NOMO-1 treated with DMSO at 0.1 percent for 48 hours (cell line): ENCODE measurements at regions not wholly inside any gene's neighbourhood (a gene's known extent, or its start where the extent isn't known, plus 50 kb on each side); places are given as distances from the start of the nearest gene placed in this dataset.

Source experiments
- DNase-seq: peaks from one replicate; lab custom pipeline; 2025; ENCODE audit not compliant: unreplicated experiment; lab: John Stamatoyannopoulos, UW

- no peak for DNase-seq
These were observed 486.3 kb downstream of the NPHP4 start for GRCh38 chr1:5505944-5506343.

- DNase-seq, result no peak
These were observed 487.9 kb downstream of the NPHP4 start for GRCh38 chr1:5504364-5504740.

GRCh38 chr1:5503556-5504363 lies 488.5 kb downstream of the NPHP4 start:
- no peak for DNase-seq

- no peak for DNase-seq
These were observed 489.7 kb downstream of the NPHP4 start for GRCh38 chr1:5502311-5503194.

DNA sequence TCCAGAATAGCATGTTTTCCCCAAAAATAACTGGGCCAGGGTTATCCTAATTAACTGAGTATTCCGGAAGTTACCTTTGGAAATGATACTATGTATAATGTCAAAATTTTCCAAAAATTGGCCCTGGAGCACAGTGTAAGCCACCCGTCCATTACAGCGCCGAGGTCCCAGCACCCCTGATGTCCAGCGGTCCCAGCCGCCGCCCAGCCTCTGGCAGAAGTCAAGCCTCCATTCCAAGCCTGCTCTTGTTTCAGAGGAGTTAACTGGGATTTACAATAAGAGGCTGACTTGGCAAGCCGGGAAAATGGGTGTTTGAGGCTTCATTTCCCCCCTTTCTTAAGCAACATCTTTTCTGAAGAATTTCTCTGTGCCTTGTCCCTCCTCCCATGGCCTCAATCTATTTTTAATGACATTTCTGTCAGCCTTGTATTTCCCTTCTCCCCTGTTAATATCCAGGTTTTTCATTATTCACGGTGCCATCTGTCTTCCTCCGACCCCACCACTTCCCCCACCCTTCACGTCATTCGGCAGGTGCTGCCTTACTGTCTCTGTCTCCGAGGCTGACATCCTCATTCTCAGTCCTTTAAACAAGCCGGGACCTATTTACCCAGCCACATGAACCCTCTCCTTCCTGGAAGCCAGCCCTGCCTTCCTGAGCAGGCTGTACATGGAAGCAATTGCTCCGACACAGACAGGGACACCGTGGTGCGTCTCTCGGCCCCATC lies 490.9 kb downstream of the NPHP4 start:
- DNase-seq, result no peak

DNA sequence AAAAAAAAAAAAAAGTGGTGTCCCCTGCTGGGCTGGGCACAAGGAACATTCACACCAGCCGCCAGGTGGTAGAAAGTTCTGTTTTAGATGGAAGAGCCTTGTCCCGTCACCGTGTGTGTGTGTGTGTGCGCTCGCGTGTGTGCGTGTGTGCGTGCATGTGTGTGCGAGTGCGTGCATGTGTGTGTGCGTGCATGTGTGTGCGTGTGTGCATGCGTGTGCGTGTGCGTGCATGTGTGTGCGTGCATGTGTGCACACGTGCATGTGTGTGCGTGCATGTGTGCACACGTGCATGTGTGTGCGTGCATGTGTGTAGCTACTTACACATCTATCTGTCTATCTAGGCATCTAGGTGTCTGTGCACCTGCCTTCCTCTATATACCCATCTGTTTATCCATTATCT lies 491.7 kb downstream of the NPHP4 start:
- DNase-seq, result no peak

GRCh38 chr1:5497503-5497902 lies 494.7 kb downstream of the NPHP4 start:
- DNase-seq, result no peak

GRCh38 chr1:5495596-5496410 lies 496.4 kb downstream of the NPHP4 start:
- DNase-seq, result no peak

DNA sequence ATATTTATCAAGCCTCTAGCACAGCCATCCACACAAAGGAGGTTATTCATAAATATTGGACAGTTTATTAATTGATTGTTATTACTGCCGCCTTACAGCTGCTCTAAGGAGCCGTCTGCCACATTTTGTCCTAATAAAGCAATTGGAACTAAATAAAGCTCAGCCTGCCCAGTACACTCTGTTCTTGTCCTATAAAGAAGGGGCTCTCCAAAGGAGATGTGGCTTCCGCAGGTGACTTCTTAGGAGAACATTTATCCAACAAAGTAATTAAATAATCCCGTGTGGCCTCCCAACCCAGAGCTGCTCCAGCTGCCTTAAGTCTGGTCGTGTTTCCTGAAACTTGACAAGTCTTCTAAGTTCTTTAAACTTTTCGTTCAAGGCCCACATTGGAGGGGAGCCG lies 497.7 kb downstream of the NPHP4 start:
- no peak for DNase-seq

DNA sequence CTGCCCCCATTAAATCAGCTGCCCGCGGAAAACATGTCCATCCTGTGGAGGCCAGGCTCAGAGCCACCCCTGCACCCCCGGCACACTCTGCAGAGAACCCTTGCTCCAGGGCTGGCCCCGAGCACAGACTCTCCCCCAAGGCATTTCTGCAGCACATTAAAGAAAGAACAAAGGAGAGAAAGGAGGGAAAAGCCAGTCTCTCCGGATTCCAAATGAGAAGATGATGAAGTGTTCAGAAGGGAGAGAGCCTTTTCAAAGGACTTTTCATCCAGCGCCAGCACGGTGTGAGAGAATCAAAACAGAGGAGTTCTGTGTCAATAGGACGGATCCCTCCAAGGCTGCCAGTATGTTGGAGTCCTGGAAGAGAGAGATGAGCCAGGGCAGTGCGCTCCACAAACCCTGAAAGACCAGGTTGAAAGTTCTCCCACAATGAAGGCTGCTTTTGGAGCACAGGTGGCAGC lies 498.3 kb downstream of the NPHP4 start:
- no peak for DNase-seq

DNA sequence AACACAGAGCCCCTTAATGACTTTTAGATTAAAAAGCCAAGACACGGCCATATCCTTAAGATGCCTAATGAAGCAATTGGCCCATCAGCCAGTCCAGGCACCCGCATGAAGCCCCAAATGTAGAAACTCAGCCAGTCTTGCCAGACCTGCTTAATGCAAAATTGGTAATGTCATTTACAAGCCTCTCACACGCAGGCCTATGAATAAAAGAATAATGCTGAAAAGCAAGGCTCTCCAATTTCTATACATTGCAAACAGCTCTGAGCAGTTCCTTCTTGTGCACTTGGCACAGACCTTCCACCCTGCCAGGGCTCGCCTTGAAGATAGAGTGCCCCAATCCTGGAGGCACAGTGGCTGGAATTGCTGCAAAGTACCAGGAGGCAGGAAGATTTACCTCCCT lies 498.9 kb downstream of the NPHP4 start:
- no peak for DNase-seq

- DNase-seq, result no peak
These were observed 499.4 kb downstream of the NPHP4 start for GRCh38 chr1:5492846-5493245.

DNA sequence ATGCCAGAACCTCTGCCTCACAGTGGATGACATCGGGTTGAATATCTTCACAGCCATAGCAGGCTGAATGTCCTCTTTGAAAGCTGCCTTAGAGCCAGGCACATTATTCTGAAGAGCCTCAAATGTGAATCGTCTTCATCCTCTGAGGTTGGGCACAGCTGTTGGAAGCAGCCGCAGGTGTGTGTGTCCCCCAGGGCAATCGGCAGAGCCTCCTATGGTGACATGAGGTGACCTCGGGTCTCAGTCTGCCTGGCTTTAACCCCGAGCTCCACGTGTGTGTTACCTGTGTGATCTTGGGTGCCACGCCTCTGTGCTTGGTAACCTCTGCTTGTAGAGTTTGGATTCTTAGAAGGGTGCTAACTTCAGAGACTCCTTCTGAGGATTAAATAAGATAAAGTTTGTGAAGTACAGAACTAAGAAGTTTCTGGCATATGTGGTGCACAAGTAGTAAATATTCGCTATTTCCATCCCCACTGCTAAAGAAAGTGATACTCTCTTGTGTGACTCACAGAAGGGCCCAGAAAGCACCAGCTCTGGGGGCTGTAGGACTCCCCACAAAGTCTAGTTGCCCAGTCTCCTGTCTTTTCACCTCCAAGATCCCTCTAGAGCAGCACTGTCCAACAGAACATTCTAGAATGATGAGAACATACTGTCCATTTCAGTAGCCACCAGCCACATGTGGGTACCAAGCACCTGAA lies 500.9 kb downstream of the NPHP4 start:
- no peak for DNase-seq

DNA sequence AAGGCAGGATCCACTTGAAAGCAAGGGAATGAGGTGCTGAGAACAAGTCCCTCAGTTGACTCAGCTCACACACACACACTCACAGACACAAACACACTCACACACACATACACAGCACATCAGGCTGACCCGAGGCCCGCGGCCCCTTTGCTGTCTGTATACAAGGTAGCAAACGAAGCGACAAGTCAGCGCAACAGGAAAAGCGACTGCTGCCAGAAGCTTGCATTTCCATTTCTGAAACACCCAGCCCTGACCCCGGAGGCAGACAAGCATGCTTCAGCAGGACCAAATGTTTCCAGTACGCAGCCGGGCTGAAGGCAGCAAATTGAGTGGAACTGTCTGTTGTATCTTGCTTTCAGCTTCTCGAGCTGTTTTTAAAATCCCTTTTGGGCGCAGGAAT lies 501.6 kb downstream of the NPHP4 start:
- no peak for DNase-seq

GRCh38 chr1:5488448-5488847 lies 503.8 kb downstream of the NPHP4 start:
- no peak for DNase-seq

DNA sequence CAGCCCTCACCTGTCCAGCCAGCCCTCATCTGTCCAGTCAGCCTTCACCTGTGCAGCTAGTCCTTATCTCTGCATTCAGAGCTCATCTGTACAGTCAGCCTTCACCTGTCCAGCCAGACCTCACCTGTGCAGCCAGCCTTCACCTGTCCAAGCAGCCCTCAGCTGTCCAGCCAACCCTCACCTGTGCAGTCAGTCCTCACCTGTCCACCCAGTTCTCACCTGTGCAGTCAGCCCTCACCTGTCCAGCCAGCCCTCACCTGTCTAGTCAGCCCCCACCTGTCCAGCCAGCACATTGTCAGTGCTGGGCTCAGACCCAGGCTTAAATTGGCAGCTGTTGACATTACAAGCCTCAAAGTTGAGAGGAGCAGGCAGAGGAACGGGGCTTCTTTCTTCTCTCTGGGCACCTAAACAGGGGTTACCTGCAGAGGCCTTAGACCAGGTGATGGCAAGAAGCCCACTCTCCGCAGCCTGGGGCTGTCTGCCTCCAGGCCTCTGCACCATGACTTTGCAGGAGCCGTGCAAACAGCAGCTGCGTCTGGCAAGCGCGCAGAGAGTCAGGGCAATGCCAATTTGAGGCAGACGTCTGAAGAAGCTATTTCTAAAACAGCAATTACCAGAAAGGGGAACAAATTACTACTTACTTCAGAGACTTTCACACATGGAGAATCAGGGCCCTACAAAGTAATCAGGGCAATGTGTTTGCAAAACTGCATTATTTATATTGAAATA lies 506.1 kb downstream of the NPHP4 start:
- DNase-seq, result peak; percentile 12

GRCh38 chr1:5485436-5485835 lies 506.8 kb downstream of the NPHP4 start:
- DNase-seq, result no peak

- no peak for DNase-seq
These were observed 507.6 kb downstream of the NPHP4 start for GRCh38 chr1:5484451-5485165.

DNA sequence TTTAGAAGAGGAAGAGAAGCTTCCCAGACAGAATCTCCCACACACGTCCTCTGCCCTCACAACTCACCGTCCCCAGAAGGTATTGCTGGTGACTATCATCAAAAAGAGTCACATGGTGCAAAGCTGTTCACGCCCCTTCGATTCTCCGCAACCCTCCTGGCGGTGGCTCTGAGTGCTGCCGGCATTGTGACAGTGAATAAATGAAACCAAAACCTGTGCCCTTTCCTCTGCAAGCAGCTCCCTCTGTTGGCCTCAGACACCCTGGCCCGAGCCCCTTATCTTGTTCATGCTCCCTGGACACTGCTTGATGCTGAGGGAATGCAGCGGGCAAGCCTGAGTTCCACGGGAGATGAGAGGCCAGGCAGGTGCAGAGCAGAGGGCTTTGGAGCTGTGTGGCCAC lies 510.3 kb downstream of the NPHP4 start:
- no peak for DNase-seq
